RWPE2 (cell line): ENCODE measurements at regions not wholly inside any gene's neighbourhood (a gene's known extent, or its start where the extent isn't known, plus 50 kb on each side); places are given as distances from the start of the nearest gene placed in this dataset.

ENCODE experiments used
- ATAC-seq: fragments of 200-7000 bp; cut with Tn5 transposase; 3 replicates; pipeline ENCODE4 v1.9.1; 2021; ENCODE audit warnings: low read depth
- DNase-seq: peaks from one replicate; pipeline ENCODE4 v3.0.0-alpha.2; 2020; ENCODE audit warnings: low spot score
- H3K27ac ChIP-seq: fragments of 450-650 bp; 2 replicates; pipeline ENCODE4 v1.5.1; 2017; ENCODE audit warnings: mild to moderate bottlenecking; ENCODE audit not compliant: poor library complexity, severe bottlenecking
- H3K27me3 ChIP-seq: fragments of 250-450 bp; sonication (Bioruptor Pico); 2 replicates; pipeline ENCODE4 v1.5.1; 2021; ENCODE audit warnings: mild to moderate bottlenecking, moderate library complexity; ENCODE audit not compliant: insufficient read depth, poor library complexity, severe bottlenecking
- H3K36me3 ChIP-seq: fragments of 250-450 bp; sonication (Bioruptor Pico); 2 replicates; pipeline ENCODE4 v1.5.1; 2020; ENCODE audit warnings: low read depth, mild to moderate bottlenecking, moderate library complexity
- H3K4me1 ChIP-seq: fragments of 250-450 bp; sonication (Bioruptor Pico); 2 replicates; pipeline ENCODE4 v1.5.1; 2021; ENCODE audit warnings: mild to moderate bottlenecking, moderate library complexity; ENCODE audit not compliant: insufficient read depth, poor library complexity, severe bottlenecking
- H3K4me3 ChIP-seq: fragments of 250-450 bp; sonication (Bioruptor Pico); 2 replicates; pipeline ENCODE4 v1.5.1; 2021; ENCODE audit warnings: mild to moderate bottlenecking, moderate library complexity; ENCODE audit not compliant: severe bottlenecking
- H3K9me3 ChIP-seq: fragments of 250-450 bp; sonication (Bioruptor Pico); 2 replicates; pipeline ENCODE4 v1.5.1; 2021; ENCODE audit warnings: mild to moderate bottlenecking, moderate library complexity; ENCODE audit not compliant: severe bottlenecking
- CTCF ChIP-seq: fragments of 450-650 bp; IDR thresholded peaks from one replicate; pipeline ENCODE4 v1.5.1; 2017; ENCODE audit warnings: mild to moderate bottlenecking, moderate library complexity; ENCODE audit not compliant: poor library complexity, severe bottlenecking

DNA sequence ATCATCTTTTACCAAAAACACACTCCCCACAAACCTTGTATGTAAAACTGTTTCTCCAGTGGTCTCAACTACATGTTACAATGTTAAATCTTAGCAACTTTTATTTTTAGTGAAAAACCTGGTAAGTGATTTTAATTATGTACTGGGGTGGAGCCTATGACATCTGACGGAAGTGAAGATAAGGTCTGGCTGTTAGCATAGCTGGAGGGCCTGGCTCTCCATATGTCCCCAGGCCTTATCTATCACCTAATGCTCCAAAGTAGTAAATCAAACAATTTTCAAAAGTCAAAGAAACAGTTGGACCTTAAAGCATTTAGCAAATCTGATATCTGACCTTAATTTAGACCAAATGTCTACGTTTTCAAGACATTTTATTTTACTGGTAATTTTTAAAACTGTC, 173.6 kb upstream of the SMAD3 start:
- ATAC-seq, result no peak
- no peak for DNase-seq
- no peaks in the 10 kb centered on the region for H3K36me3 ChIP-seq
- no peak overlapping the region for H3K4me3 ChIP-seq
- peaks cover 20% of the 10 kb centered on the region for H3K4me1 ChIP-seq
- TF ChIP-seq CTCF, result no peak
- no peaks in the 10 kb centered on the region for H3K27me3 ChIP-seq
- H3K9me3 ChIP-seq, result no peaks in the 10 kb centered on the region
- H3K27ac ChIP-seq, result no peak overlapping the region

DNA sequence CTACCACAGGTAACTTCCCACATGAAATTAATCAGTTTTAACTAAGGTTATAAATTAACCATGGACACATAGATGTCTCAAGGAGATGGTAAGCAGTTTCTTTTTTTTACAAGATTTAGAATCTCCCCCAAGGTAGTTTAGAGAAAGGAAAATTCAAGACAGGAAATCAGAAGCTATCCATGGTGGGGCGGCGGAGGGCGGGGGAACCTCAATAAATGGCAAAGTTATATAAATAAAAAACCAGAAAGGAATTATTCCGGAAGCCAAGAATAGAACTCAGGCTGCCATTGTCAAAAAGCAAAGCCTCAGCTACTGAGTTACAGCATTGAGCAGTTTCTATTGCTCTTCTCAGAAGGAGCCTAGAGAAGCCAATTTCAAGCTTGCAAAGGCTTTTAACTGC, 172.1 kb upstream of the SMAD3 start:
- Histone ChIP-seq H3K27me3 (no peaks in the 10 kb centered on the region), H3K4me3 (no peak overlapping the region), H3K36me3 (no peaks in the 10 kb centered on the region), H3K27ac (no peak overlapping the region), H3K9me3 (no peaks in the 10 kb centered on the region), H3K4me1 (peaks cover 11% of the 10 kb centered on the region)
- DNase-seq, result no peak
- no peak for TF ChIP-seq CTCF
- no peak for ATAC-seq

GRCh38 chr15:66894363-66894762, 171.0 kb upstream of the SMAD3 start:
- no peak overlapping the region for H3K27ac ChIP-seq
- no peak for ATAC-seq
- peaks cover 7% of the 10 kb centered on the region for H3K4me1 ChIP-seq
- no peak overlapping the region for H3K4me3 ChIP-seq
- no peak for TF ChIP-seq CTCF
- H3K9me3 ChIP-seq, result no peaks in the 10 kb centered on the region
- no peaks in the 10 kb centered on the region for H3K36me3 ChIP-seq
- H3K27me3 ChIP-seq, result no peaks in the 10 kb centered on the region
- no peak for DNase-seq

GRCh38 chr15:66894986-66895780, 170.2 kb upstream of the SMAD3 start:
- ATAC-seq, result peak; percentile 24; the same call in 1 of the 3 replicates
- Histone ChIP-seq H3K27me3 (no peaks in the 10 kb centered on the region), H3K4me3 (no peak overlapping the region), H3K4me1 (peaks cover 7% of the 10 kb centered on the region), H3K36me3 (no peaks in the 10 kb centered on the region), H3K27ac (no peak overlapping the region), H3K9me3 (no peaks in the 10 kb centered on the region)
- no peak for TF ChIP-seq CTCF
- DNase-seq, result no peak

DNA sequence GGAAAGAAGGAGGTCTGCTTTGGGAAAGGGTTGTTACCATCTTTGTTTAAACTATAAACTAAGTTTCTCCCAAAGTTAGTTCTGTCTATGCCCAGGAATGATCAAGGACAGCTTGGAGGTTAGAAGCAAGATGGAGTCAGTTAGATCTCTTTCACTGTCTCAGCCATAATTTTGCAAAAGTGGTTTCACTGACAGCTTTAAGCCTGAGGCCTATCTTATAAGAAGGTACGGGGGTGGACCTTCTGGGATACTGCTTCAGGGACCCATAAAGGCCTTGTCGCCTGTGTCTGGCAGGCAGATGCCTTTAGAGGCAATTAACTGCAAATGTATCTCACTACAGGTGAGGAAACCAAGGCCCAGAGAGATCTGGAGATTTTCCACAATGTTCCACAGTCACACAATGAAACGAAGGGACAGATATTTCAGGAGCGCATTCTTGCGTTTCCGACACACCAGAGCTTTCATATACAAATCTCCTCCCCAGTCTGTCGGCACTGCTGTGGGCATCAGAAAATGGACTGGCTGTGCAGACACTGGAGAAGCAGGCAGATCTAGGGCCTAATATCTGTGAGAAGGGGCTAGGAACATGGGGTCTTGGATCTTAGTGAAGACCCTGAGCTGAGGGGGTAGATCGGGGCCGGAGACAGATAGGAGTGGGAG, 169.5 kb upstream of the SMAD3 start:
- H3K4me3 ChIP-seq, result no peak overlapping the region
- H3K36me3 ChIP-seq, result no peaks in the 10 kb centered on the region
- no peak overlapping the region for H3K27ac ChIP-seq
- no peaks in the 10 kb centered on the region for H3K27me3 ChIP-seq
- TF ChIP-seq CTCF, result no peak
- DNase-seq, result no peak
- no peak for ATAC-seq
- peaks cover 7% of the 10 kb centered on the region for H3K4me1 ChIP-seq
- H3K9me3 ChIP-seq, result no peaks in the 10 kb centered on the region
